IPS-NIHi7 (cell line): ENCODE measurements at regions not wholly inside any gene's neighbourhood (a gene's known extent, or its start where the extent isn't known, plus 50 kb on each side); places are given as distances from the start of the nearest gene placed in this dataset.
A peak's percentile ranks its signal among the peaks of the same experiment; 100 is the strongest.
"Not testable (repeated sequence)": the region's sequence is repeated elsewhere in the genome, so short reads cannot be mapped to it uniquely, and the experiment has no call there.

Source experiments
- DNase-seq: peaks from one replicate; pipeline ENCODE4 v3.0.0; 2012; ENCODE audit warnings: mixed read lengths; ENCODE audit errors: extremely low spot score

- DNase-seq: no peak
Observed at GRCh38 chr1:21385022-21385421, 54.9 kb upstream of the NBPF3 start.

DNA sequence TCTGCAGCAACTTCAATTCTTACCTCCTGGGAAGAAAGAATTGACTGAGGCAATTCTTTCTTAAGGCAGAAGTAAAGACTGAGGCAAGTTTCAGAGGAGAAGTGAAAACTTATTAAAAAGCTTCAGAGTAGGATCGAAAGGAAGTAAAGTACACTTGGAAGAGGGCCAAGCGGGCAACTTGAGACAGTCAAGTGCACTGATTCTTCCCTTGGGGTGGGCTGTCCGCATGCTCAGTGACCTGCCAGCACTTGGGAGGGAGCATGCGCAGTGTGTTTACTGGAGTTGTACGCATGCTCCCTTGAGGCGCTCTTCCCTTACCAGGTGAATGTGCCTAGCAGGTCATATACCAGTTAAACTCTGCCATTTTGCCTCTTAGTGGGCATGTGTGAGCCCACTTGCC lies 55.3 kb upstream of the NBPF3 start:
- DNase-seq: no peak

DNA sequence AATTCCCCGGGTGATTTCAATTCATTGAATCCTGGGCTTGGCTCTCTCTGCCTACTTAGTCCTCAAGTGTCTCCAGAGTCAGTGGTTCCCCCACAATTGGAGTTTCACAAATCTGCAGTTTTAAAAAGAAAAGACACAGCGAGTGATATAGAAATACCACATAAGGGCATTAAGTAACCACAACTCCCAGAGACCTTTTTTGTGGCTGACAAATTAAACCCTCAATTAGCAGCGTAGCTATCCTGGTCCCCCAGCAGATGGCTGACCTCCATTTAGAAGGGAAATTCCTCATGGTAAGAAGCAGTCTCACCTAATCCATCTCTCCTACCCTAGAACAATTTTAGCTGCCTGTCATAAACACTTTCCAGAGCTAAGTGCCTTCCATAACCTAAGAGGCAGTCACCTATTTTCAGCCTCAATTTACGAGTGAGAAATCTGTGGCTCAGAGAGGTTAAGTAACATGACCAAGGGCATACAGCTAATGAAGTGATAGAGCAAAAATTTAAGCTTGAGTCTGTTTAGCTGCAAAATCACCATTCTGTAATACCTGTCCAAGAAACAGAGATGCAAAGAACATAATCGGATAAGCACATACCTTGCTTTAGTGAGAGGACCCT lies 56.0 kb upstream of the NBPF3 start:
- peak; percentile 13 for DNase-seq

DNA sequence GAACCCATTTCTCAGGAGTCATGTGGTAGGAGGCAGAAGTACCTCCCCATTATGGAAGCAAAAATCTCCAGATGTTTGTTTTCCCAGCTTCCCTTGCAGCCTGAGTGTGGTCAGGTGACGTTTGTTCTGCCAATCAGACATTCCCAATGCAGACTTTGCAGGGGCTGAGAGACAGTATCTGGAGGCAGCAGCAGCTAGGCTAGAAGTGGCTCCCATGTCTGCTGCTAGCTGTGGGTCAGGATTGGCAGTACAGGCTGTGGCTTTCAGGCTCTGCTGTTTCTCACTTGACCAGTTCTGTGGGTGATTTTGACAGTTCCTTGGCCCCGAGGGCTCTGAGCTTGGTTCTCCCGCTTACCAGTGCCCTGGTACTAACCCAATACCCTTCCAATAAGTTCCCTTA lies 58.6 kb upstream of the NBPF3 start:
- peak; percentile 7 for DNase-seq

GRCh38 chr1:21380147-21380546 lies 59.8 kb upstream of the NBPF3 start:
- not testable (repeated sequence) for DNase-seq

- no peak for DNase-seq
Observed at GRCh38 chr1:21379571-21379970, 60.4 kb upstream of the NBPF3 start.

- no peak for DNase-seq
Observed at GRCh38 chr1:21378705-21379494, 61.0 kb upstream of the NBPF3 start.

DNA sequence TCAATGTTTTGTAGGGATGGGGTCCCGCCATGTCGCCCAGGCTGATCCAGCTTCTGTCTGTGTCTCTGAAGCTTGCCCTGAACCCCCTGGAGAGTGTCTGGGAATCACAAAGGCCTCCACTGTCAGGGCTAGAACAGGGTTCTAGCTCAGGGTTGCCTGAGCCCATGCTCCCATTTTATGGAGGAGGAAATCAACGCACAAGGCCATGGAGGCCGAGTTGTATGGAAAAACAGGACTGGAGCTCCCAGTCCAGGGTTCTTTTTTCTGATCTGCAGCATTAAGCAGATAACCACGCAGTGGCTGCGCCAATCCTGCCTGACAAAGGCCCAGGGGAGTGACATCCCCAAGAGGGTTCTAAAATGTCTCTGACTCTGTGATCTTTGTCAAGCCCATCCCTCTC lies 67.6 kb upstream of the NBPF3 start:
- no peak for DNase-seq

DNA sequence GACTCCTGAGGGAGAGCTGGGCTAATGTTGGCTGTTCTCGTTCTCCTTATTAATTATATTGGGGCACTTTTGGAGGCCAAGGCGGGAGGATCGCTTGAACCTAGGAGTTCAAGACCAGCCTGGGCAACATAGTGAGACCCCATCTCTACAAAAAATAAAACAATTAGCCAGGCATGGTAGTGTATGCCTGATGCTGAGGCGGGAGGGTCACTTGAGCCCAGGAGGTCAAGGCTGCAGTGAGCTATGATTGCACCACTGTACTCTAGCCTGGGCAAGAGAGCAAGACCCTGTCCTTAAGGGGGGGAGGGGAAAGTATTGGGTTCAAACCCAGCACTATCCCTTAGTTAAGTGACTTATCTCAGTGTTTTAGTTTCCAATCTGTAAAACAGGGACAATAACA lies 70.0 kb upstream of the NBPF3 start:
- no peak for DNase-seq

GRCh38 chr1:21368515-21369289 lies 71.2 kb upstream of the NBPF3 start:
- DNase-seq: peak; percentile 85

DNA sequence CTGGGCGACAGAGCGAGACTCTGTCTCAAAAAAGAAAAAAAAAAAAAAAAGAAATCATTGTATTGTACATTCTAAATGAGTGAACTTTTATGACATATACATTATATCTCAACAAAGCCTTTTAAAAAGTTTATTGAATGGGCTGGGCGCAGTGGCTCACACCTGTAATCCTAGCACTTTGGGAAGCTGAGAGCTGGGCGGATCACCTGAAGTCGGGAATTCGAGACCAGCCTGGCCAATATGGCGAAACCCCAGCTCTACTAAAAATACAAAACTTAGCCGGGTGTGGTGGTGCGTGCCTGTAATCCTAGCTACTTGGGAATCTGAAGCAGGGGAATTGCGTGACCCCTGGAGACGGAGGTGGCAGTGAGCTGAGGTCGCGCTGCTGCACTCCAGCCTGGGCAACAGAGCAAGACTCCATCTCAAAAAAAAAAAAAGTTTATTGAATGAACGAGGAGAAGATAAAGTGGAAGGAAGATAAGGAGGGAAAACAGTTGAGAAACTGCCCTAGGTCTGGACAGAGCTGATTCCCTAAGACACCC lies 71.9 kb upstream of the NBPF3 start:
- not testable (repeated sequence) for DNase-seq

- DNase-seq: no peak
Observed at GRCh38 chr1:21366288-21366687, 73.6 kb upstream of the NBPF3 start.

GRCh38 chr1:21365036-21365435 lies 74.8 kb upstream of the ECE1 start:
- no peak for DNase-seq

DNA sequence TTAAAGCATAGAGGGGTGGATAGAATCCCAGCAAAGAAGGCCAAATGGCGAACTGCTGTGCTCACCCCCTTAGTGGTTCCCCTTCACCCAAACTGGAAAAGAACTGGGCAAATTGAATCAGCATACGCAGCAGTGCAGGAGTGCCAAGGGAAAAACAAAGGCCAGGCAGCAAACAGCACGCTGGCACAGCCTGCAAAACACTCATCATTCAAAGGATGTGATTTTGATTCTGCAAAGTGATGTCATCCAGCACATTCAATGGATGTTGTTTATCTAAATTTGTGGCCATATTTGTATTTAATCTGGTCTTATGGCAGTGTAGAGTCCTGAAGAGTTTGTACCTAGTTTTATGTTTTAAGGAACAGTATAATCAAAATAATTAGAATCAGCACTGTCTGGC lies 71.8 kb upstream of the ECE1 start:
- no peak for DNase-seq

GRCh38 chr1:21361506-21361905 lies 71.2 kb upstream of the ECE1 start:
- DNase-seq: no peak

DNA sequence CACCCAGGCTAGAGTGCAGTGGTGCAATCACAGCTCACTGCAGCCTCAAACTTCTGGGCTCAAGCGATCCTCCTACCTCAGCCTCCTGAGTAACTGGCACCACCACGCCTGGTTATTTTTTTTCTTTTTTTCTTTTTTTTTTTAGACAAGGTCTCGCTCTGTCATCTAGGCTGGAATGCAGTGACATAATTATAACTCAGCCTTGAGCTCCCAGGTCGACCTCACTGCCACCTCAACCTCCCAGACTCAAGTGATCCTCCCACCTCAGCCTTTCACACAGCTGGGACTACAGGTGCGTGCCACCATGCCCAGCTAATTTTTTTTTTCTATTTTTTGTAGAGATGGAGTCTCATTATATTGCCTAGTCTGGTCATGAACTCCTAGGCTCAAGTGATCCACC lies 66.9 kb upstream of the ECE1 start:
- no peak for DNase-seq

GRCh38 chr1:21355956-21356355 lies 65.7 kb upstream of the ECE1 start:
- no peak for DNase-seq

GRCh38 chr1:21352586-21352985 lies 62.3 kb upstream of the ECE1 start:
- no peak for DNase-seq

DNA sequence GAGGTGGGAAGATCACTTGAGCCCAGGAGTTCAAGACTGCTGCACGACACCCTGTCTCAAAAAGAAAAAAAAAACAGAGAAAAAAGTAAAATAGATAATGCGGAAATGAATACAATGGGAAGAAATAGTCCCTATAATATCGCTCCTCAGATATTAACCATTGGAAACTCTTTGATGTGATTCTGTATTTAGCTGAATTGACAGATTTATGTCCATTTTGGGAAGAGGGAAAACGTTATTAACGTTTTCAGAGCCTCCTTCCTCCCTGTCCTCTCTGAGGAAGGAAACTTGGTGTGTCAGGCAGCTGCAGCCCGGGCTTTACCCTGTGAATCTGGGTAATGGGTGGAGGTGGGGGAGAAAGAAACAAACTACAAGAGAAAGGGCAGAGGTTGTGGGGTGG lies 61.6 kb upstream of the ECE1 start:
- DNase-seq: no peak

- no peak for DNase-seq
Observed at GRCh38 chr1:21350202-21350885, 60.1 kb upstream of the ECE1 start.

DNA sequence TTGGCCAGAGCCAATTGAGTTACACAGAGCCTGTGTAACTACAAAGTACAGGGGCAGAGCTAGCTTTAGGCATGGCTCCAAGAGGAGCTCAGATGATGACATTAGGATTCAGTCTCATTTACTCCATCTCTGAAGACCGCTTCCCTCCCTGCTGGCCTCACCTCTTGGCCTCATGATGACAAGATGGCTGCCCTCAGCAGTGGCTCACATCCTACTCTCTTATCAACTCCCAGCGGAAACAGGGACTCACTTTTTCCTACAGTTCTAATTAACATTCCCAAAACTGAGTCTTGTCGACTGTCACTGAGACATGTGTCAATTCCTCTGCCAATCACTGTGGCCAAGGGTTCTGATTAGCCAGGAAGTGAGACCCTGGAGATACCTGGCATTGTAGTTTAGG lies 59.4 kb upstream of the ECE1 start:
- no peak for DNase-seq

GRCh38 chr1:21347072-21347581 lies 56.9 kb upstream of the ECE1 start:
- no peak for DNase-seq
